ENCODE measurements at regions not wholly inside any gene's neighbourhood (a gene's known extent, or its start where the extent isn't known, plus 50 kb on each side); places are given as distances from the start of the nearest gene placed in this dataset.
"Not testable (repeated sequence)": the region's sequence is repeated elsewhere in the genome, so short reads cannot be mapped to it uniquely, and the experiment has no call there.

- in situ Hi-C loops (cut with HindIII; ENCODE audit: low pct_ligation_motif_present, low pct_unique_long_range_greater_than_20kb, low sequenced_read_pairs) = no loop called here
- no peak for DNase-seq
These were observed 626.5 kb upstream of the CPEB2 start for GRCh38 chr4:14375816-14376215.

DNA sequence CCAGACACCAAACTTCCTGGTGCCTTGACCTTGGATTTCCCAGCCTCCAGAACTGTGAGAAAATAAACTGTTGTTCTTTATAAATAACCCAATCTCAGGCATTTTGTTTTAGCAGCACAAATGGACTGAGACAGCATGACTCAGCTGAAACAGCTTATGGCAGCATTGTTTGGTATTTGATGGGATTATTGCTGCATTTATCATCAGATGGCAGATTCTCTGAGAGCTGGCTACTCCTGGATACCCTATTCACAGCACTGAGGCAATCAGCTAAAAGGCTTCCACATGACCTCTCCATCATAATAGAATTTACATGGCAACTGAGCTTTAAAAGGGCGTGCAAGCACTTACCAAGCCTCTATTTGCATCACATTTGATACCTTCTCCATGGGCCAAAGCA lies 623.1 kb upstream of the CPEB2 start:
- DNase-seq = no peak
- in situ Hi-C loops (cut with HindIII; ENCODE audit: low pct_ligation_motif_present, low pct_unique_long_range_greater_than_20kb, low sequenced_read_pairs) = no loop called here

DNA sequence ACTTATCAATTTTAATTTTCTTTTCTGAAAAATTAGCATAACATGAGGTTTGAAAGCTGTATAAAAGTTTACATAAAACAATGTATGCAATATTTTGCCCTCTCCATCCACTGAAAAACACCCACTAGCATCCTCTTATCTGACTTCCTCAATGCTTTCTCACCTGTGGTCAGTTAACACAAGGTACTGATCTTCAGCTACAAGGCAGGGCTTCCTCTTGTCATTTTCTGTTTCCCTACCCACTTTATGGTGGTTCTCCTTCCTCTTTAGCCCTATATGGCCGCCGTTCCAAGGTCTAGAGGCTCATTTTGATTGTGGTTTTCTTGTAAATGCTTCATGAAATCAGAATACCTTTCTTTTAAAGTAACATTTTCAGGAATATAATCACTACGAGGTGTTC lies 618.6 kb upstream of the CPEB2 start:
- in situ Hi-C loops (cut with HindIII; ENCODE audit: low pct_ligation_motif_present, low pct_unique_long_range_greater_than_20kb, low sequenced_read_pairs) = no loop called here
- no peak for DNase-seq

DNA sequence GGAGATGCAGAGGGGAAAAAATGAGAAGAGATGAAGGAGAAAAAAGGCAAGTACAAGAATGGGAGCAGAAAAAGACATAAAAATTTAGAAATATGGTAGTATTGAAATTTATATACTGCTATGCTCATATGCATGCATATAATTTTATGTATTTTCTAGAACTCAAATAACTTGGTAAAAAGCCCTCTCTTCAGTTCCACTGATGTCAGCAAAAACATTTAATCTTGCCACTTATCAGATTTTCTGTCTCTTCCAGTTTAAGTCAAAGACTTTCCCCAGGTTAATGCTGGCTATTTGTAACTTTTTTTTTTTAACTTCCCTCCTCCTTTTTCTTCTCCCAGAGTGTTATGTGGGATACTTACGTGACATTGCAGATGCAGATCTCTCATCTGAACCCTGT lies 617.5 kb upstream of the CPEB2 start:
- in situ Hi-C loops (cut with HindIII; ENCODE audit: low pct_ligation_motif_present, low pct_unique_long_range_greater_than_20kb, low sequenced_read_pairs) = no loop called here

DNA sequence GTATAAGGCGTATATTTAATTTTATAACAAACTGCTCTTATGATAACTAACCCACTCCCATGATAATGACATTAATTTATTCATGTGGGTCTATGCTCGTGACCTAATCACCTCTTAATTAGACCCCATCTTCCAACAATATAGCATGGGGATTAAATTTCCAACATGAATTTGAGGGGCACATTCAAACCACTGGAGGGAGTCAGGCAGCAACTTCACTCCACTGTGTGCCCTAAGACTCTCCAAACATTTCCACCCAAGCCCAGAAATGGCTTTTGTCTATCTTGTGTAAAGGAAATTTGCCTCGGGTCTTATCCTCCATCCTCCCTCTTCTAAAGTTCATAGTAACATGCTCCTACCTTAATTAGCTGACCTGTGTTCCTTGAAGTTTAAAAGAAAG lies 616.1 kb upstream of the CPEB2 start:
- no peak for DNase-seq
- in situ Hi-C loops (cut with HindIII; ENCODE audit: low pct_ligation_motif_present, low pct_unique_long_range_greater_than_20kb, low sequenced_read_pairs) = no loop called here

More for the DNA sequence above, 617.5 kb upstream of the CPEB2 start:
- no peak for DNase-seq

DNA sequence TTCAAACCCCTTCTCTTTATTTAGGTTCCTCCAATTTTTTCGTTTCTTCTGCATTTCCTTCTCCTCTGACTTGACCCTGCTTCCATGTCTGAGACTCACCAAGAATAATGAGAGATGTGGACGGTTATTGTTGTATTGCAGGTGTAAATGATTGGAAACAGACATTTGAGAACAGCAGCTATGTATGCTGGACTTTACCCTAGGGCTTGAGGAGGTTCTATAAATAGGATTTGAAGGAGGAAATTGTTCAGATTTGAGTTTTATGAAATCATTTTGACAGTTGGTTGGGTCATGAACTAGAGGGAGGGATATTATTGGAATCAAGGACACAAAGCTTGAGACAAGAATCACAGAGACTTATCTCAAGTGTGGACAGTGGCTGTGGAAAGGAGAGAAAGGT lies 614.6 kb upstream of the CPEB2 start:
- DNase-seq = no peak
- in situ Hi-C loops (cut with HindIII; ENCODE audit: low pct_ligation_motif_present, low pct_unique_long_range_greater_than_20kb, low sequenced_read_pairs) = no loop called here

DNA sequence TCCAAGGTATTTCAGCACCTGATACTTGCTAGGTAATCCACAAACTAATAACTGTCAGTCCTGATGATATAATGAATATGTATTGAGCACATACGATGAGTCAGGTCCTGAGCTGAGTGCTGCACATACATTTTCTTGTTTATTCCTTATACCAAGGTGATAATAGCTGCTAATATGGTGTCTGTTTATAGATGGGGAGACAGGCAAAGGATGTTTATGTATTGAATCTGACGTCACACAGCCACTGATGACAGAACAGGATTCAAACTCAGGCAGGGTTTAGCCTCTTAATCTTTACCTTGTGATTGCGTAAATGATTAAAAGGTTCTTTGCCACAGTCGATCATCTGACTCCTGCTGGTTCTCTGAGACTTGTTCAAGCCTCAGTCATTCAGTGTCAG lies 609.9 kb upstream of the CPEB2 start:
- in situ Hi-C loops (cut with HindIII; ENCODE audit: low pct_ligation_motif_present, low pct_unique_long_range_greater_than_20kb, low sequenced_read_pairs) = no loop called here
- no peak for DNase-seq

DNA sequence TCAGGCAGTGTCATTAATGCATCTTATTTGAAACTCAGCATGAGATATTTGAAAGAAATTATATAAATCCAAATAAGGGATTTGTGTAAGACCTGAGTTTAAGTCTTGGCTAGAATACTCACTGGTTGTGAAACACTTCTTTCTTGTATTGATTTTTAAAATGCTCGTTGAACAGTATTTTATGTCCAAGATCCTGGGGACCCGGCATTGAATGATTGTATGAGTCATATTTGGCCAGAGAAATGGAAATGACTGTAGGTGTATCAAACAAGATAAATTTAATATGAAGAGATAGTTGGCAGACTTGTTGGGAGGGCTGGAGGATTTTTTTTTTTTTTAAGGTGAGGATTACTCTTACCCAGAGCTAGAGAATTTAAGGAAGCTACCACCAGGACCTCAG lies 606.1 kb upstream of the CPEB2 start:
- DNase-seq = no peak
- in situ Hi-C loops (cut with HindIII; ENCODE audit: low pct_ligation_motif_present, low pct_unique_long_range_greater_than_20kb, low sequenced_read_pairs) = no loop called here

DNA sequence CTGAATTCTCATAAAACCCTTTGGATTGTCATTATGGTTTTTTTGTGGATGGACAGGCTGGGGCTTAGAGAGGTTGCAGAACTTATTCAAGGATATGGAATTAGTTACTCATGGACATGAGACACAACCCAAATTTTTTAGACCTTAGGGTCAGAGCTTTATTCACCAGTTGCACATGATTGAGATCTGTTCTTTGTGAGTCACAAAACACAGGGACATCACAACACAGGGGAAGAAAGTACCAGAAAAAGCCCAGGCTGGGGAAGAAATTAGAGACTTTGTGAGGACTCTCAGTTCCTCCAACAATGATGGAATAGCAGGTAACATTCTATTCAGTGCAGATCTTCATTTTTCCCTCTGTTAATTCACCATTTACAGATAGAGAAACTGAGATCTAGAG lies 602.4 kb upstream of the CPEB2 start:
- in situ Hi-C loops (cut with HindIII; ENCODE audit: low pct_ligation_motif_present, low pct_unique_long_range_greater_than_20kb, low sequenced_read_pairs) = no loop called here

DNA sequence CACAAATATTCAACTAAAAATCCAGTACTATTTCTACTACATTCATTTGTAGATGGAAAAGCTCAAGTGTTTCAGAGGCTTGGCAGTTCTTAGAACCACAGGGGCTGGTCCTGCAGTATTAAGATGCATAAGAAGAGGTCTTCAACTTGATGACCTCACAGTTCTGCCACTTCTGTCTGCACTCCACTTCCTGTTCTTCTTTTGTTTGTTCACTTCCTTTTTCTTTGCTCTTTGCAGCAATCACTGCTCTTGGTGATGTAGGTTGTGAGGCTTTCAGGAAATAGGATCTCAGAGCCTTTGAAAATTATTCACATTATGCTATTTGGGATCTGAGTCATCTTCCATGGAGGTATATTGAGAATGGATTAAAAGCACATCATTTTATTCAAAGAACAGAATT lies 602.0 kb upstream of the CPEB2 start:
- in situ Hi-C loops (cut with HindIII; ENCODE audit: low pct_ligation_motif_present, low pct_unique_long_range_greater_than_20kb, low sequenced_read_pairs) = no loop called here
- DNase-seq = no peak

More for the DNA sequence above, 602.4 kb upstream of the CPEB2 start:
- DNase-seq = no peak

DNA sequence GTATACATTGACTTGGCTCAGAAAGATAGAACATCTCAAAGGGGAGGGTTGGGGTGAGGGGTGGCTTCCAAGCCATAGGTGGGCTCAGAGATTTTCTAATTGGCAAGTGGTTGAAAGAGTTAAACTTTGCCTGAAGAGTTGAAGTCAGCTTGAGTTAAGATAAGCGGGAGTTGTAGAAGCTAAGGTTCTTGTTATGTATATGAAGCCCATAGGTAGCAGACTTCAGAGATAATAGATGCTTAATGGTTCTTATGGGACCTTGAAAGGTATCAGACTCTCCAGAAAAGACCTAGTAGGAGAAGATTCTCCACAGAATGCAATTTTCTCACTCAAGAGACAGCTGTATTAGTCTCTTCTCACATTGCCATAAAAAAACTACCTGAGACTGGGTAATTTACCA lies 599.1 kb upstream of the CPEB2 start:
- no peak for DNase-seq
- in situ Hi-C loops (cut with HindIII; ENCODE audit: low pct_ligation_motif_present, low pct_unique_long_range_greater_than_20kb, low sequenced_read_pairs) = no loop called here

GRCh38 chr4:14404730-14405129 lies 597.6 kb upstream of the CPEB2 start:
- in situ Hi-C loops (cut with HindIII; ENCODE audit: low pct_ligation_motif_present, low pct_unique_long_range_greater_than_20kb, low sequenced_read_pairs) = no loop called here
- no peak for DNase-seq

- no peak for DNase-seq
- in situ Hi-C loops (cut with HindIII; ENCODE audit: low pct_ligation_motif_present, low pct_unique_long_range_greater_than_20kb, low sequenced_read_pairs) = no loop called here
These were observed 591.8 kb upstream of the CPEB2 start for GRCh38 chr4:14410516-14410915.

- DNase-seq = no peak
- in situ Hi-C loops (cut with HindIII; ENCODE audit: low pct_ligation_motif_present, low pct_unique_long_range_greater_than_20kb, low sequenced_read_pairs) = no loop called here
These were observed 587.1 kb upstream of the CPEB2 start for GRCh38 chr4:14415146-14415545.

DNA sequence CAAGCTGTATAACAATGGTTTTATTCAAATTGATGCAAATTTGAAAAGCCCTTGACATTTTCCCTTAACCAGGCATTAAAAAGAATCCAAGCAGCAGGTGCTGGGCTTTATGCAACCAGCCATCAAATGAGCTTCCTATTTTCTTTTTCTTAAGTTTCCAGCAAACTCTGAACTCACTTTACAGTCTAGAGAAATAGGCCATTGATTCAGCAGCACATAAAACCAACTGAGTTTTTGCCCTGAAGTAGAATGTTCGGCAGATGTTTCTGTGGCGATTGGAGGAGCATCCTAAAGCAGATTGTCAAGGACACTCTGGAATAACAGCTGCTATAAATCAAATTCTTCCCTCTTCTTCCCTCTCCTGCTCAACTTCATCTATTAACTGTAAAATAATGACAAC lies 582.8 kb upstream of the CPEB2 start:
- in situ Hi-C loops (cut with HindIII; ENCODE audit: low pct_ligation_motif_present, low pct_unique_long_range_greater_than_20kb, low sequenced_read_pairs) = no loop called here
- no peak for DNase-seq

- DNase-seq; in situ Hi-C loops (cut with HindIII; ENCODE audit: low pct_ligation_motif_present, low pct_unique_long_range_greater_than_20kb, low sequenced_read_pairs): not testable (repeated sequence)
These were observed 576.0 kb upstream of the CPEB2 start for GRCh38 chr4:14426297-14426696.

GRCh38 chr4:14428125-14428524 lies 574.2 kb upstream of the CPEB2 start:
- in situ Hi-C loops (cut with HindIII; ENCODE audit: low pct_ligation_motif_present, low pct_unique_long_range_greater_than_20kb, low sequenced_read_pairs) = no loop called here
- no peak for DNase-seq

GRCh38 chr4:14431155-14432134 lies 570.8 kb upstream of the CPEB2 start:
- no peak for DNase-seq
- in situ Hi-C loops (cut with HindIII; ENCODE audit: low pct_ligation_motif_present, low pct_unique_long_range_greater_than_20kb, low sequenced_read_pairs) = no loop called here

DNA sequence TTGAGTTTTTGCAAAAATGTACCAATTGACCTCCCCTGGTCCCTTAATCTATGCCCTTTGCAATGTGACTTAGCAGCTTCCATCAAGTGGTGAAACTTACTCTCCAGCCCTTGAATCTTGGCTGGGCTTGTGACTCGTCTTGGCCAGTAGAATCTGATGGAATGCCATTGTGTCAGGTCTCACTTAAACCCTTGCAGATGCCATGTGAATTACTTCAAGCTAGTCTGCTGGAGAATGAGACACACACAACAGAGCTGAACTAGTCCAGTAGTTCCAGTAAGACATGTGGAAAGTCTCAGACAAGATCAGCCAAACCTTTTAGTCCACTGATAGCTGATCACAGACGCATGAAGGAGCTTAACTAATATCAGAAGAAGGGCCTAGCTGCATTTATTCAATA lies 567.8 kb upstream of the CPEB2 start:
- DNase-seq = no peak
- in situ Hi-C loops (cut with HindIII; ENCODE audit: low pct_ligation_motif_present, low pct_unique_long_range_greater_than_20kb, low sequenced_read_pairs) = no loop called here

- no peak for DNase-seq
- in situ Hi-C loops (cut with HindIII; ENCODE audit: low pct_ligation_motif_present, low pct_unique_long_range_greater_than_20kb, low sequenced_read_pairs) = no loop called here
These were observed 567.4 kb upstream of the CPEB2 start for GRCh38 chr4:14434916-14435315.

Data from ACHN (cell line).